Panc1 (cell line): ENCODE measurements at regions not wholly inside any gene's neighbourhood (a gene's known extent, or its start where the extent isn't known, plus 50 kb on each side); places are given as distances from the start of the nearest gene placed in this dataset.

Experiments
- ATAC-seq: fragments of 200-7000 bp; cut with Tn5 transposase; 2 replicates; pipeline ENCODE4 v1.9.1; 2020; ENCODE audit warnings: mild to moderate bottlenecking, moderate library complexity
- BruUV-seq: library from RNA; stranded (reverse); fragments of 400-500 nt; replicated peaks from 2 replicates; lab custom pipeline; 2021; lab: Mats Ljungman, UMichigan
- CTCF ChIA-PET: fragments of 300-600 bp; sonication (Branson Sonifier 250); formaldehyde crosslinking; loops from one replicate; lab custom pipeline; 2022; ENCODE audit warnings: antibody characterized with exemption; lab: Charles Lee
- POLR2A ChIA-PET: fragments of 300-600 bp; sonication (Branson Sonifier 250); formaldehyde crosslinking; loops from one replicate; lab custom pipeline; 2022; ENCODE audit warnings: antibody characterized with exemption; lab: Charles Lee
- DNase-seq: peaks from one replicate; pipeline ENCODE4 v3.0.0-alpha.2; 2010; ENCODE audit warnings: low read depth, low spot score
- H3K27ac ChIP-seq: 2 replicates; pipeline ENCODE4 v1.5.1; 2011; ENCODE audit warnings: mild to moderate bottlenecking, low read length, inconsistent platforms
- H3K27me3 ChIP-seq: fragments of 200-500 bp; sonication (Bioruptor generic); 2 replicates; pipeline ENCODE4 v1.6.0; 2014; ENCODE audit warnings: low read length, inconsistent platforms; ENCODE audit not compliant: control insufficient read depth, insufficient read depth
- H3K36me3 ChIP-seq: fragments of 200-500 bp; sonication (Bioruptor generic); 2 replicates; pipeline ENCODE4 v1.5.1; 2014; ENCODE audit warnings: inconsistent platforms, mild to moderate bottlenecking, low read length, moderate library complexity; ENCODE audit not compliant: control insufficient read depth, insufficient read depth
- H3K4me1 ChIP-seq: 2 replicates; pipeline ENCODE4 v1.5.1; 2011; ENCODE audit warnings: inconsistent platforms, mild to moderate bottlenecking, low read length, moderate library complexity; ENCODE audit not compliant: control insufficient read depth, insufficient read depth
- H3K4me3 ChIP-seq, 2 experiments: 2 replicates each; pipeline ENCODE4 v1.5.1; 2011 to 2012; ENCODE audit warnings: low read depth in 2 of 2, low read length in 2 of 2, mild to moderate bottlenecking in 2 of 2, inconsistent platforms in 1 of 2, moderate library complexity in 1 of 2
- H3K9me3 ChIP-seq: fragments of 200-500 bp; sonication (Bioruptor generic); 2 replicates; pipeline ENCODE4 v1.5.1; 2014; ENCODE audit warnings: low read depth, mild to moderate bottlenecking, inconsistent platforms, low read length, moderate library complexity; ENCODE audit not compliant: control insufficient read depth, insufficient read depth
- POLR2AphosphoS5 ChIP-seq: IDR thresholded peaks from 2 replicates; pipeline ENCODE4 v1.6.1; 2012; ENCODE audit warnings: mild to moderate bottlenecking, low read depth, low read length, moderate library complexity
- SIN3A ChIP-seq: IDR thresholded peaks from 2 replicates; pipeline ENCODE4 v1.6.1; 2012; ENCODE audit warnings: low read depth, mild to moderate bottlenecking, low read length, moderate library complexity, borderline replicate concordance; ENCODE audit not compliant: insufficient read depth
- TCF7L2 ChIP-seq: IDR thresholded peaks from 2 replicates; pipeline ENCODE4 v1.6.1; 2011; ENCODE audit warnings: mild to moderate bottlenecking, low read depth, low read length, inconsistent platforms
- in situ Hi-C: cut with HindIII; loops from 2 replicates; pipeline ENCODE4 v1.10.0; 2016; ENCODE audit warnings: low sequenced_read_pairs, low pct_unique_long_range_greater_than_20kb
- intact Hi-C: fragments of 100-400 bp; cut with micrococcal nuclease; formaldehyde crosslinking; loops from one replicate; pipeline ENCODE4 v1.10.0; 2022; ENCODE audit not compliant: unreplicated experiment
- TF ChIP-seq, protein P1 (sequence below): fragments of 450-650 bp; IDR thresholded peaks from 2 replicates; pipeline ENCODE4 v1.5.1; 2017; ENCODE audit warnings: mild to moderate bottlenecking
- TF ChIP-seq, protein P2 (sequence below), 2 experiments: IDR thresholded peaks; 2 replicates each; pipeline ENCODE4 v1.6.1; 2011 to 2012; ENCODE audit warnings: low read depth in 2 of 2, control low read depth in 1 of 2, low read length in 1 of 2, mild to moderate bottlenecking in 1 of 2, moderate library complexity in 1 of 2; ENCODE audit not compliant: insufficient read depth in 1 of 2

DNA sequence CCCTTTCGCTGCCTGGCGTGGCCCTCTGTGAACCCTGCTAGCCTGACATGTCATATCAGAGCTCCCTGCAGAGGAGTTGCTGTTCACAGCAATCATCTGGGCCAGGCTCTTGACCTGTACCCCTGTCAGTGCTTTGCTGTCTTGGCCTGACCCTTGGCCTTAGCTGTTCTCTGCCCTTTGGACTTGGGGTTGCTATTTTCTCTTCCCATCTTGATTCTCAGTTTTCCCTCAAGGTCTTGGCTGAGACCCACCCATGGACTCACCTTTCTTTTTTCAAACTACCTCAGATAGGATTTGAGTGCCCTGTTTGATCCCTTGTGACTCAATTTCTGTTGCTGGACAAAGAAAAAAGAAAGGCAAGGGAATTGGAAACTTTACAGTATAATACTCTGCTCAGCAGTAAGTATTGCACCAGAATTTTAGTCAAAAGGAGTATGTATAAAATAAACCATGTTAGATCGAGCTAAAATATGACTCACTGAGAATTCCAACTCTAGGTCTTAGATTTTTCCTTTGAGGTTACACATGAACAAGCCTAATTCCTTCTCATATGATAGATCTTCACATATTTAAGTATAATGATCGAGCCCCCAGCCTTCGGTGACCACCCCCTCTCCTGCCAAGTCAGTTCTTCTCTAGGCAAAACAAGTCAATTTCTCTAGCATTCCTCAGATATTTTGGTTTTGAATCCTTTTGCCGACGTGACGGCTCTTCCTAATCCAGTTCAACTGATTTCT, 110.5 kb downstream of the NGF start:
- intact Hi-C loops (no loop called here), in situ Hi-C loops (no loop called here)
- Histone ChIP-seq H3K27ac (no peak overlapping the region), H3K4me3 (no peak overlapping the region), H3K9me3 (no peaks in the 10 kb centered on the region), H3K4me1 (no peaks in the 10 kb centered on the region), H3K27me3 (no peaks in the 10 kb centered on the region), H3K36me3 (no peaks in the 10 kb centered on the region)
- CTCF ChIA-PET: no interaction called here
- ATAC-seq (no peak), DNase-seq (no peak)
- BruUV-seq: no TSS peak
- POLR2A ChIA-PET: no interaction called here
- no peak for TF ChIP-seq SIN3A
- TF ChIP-seq, protein P1, sequence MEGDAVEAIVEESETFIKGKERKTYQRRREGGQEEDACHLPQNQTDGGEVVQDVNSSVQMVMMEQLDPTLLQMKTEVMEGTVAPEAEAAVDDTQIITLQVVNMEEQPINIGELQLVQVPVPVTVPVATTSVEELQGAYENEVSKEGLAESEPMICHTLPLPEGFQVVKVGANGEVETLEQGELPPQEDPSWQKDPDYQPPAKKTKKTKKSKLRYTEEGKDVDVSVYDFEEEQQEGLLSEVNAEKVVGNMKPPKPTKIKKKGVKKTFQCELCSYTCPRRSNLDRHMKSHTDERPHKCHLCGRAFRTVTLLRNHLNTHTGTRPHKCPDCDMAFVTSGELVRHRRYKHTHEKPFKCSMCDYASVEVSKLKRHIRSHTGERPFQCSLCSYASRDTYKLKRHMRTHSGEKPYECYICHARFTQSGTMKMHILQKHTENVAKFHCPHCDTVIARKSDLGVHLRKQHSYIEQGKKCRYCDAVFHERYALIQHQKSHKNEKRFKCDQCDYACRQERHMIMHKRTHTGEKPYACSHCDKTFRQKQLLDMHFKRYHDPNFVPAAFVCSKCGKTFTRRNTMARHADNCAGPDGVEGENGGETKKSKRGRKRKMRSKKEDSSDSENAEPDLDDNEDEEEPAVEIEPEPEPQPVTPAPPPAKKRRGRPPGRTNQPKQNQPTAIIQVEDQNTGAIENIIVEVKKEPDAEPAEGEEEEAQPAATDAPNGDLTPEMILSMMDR: no peak
- TF ChIP-seq POLR2AphosphoS5: no peak
- TF ChIP-seq, protein P2, sequence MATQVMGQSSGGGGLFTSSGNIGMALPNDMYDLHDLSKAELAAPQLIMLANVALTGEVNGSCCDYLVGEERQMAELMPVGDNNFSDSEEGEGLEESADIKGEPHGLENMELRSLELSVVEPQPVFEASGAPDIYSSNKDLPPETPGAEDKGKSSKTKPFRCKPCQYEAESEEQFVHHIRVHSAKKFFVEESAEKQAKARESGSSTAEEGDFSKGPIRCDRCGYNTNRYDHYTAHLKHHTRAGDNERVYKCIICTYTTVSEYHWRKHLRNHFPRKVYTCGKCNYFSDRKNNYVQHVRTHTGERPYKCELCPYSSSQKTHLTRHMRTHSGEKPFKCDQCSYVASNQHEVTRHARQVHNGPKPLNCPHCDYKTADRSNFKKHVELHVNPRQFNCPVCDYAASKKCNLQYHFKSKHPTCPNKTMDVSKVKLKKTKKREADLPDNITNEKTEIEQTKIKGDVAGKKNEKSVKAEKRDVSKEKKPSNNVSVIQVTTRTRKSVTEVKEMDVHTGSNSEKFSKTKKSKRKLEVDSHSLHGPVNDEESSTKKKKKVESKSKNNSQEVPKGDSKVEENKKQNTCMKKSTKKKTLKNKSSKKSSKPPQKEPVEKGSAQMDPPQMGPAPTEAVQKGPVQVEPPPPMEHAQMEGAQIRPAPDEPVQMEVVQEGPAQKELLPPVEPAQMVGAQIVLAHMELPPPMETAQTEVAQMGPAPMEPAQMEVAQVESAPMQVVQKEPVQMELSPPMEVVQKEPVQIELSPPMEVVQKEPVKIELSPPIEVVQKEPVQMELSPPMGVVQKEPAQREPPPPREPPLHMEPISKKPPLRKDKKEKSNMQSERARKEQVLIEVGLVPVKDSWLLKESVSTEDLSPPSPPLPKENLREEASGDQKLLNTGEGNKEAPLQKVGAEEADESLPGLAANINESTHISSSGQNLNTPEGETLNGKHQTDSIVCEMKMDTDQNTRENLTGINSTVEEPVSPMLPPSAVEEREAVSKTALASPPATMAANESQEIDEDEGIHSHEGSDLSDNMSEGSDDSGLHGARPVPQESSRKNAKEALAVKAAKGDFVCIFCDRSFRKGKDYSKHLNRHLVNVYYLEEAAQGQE (IDR thresholded peaks at IDR 0.05; ENCODE audit: insufficient read depth in 1 of 2, low read depth in 2 of 2, low read length in 1 of 2): no peak
- TF ChIP-seq TCF7L2: no peak

DNA sequence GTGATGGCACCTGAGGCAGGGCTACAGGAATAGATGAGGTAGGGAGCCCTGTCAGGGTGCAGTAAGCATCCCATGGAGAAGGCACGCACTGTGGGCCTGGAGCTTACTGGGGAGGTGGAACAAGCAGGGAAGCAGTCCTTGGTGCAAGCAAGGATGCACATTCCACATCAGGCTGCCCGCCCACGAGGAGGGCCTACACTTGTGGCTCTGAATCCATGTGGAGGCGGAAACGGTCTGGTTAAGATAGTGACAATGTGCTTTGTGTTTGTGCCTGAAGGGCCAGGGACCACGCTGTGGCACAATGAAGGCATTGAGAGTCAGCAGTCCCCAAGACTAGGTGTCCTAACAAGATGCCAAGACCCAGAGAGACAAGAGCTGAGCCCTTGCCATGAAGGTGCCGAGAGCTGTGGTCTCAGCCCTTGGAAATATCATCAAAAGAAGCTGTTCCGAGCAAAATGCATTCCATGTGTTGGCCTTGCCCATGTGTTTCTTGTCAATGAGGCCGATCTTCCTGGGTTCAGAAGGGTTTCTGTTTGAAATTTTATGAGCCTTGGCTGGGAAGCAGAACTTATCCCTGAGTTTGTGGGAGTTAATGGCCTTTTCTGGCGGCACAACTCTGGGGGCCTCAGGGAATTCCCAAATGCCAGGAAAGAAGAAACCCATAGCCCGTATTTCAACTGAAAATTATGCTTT, 111.9 kb downstream of the NGF start:
- CTCF ChIA-PET: no interaction called here
- Histone ChIP-seq H3K27ac (no peak overlapping the region), H3K4me1 (no peaks in the 10 kb centered on the region), H3K27me3 (no peaks in the 10 kb centered on the region), H3K36me3 (no peaks in the 10 kb centered on the region), H3K9me3 (no peaks in the 10 kb centered on the region), H3K4me3 (no peak overlapping the region)
- TF ChIP-seq TCF7L2: no peak
- TF ChIP-seq POLR2AphosphoS5: no peak
- TF ChIP-seq, protein P2 (IDR thresholded peaks at IDR 0.05; ENCODE audit: insufficient read depth in 1 of 2, low read depth in 2 of 2, low read length in 1 of 2): no peak
- TF ChIP-seq SIN3A: no peak
- TF ChIP-seq, protein P1: no peak
- POLR2A ChIA-PET: no interaction called here
- no TSS peak for BruUV-seq
- DNase-seq (no peak), ATAC-seq (no peak)
- intact Hi-C loops (no loop called here), in situ Hi-C loops (no loop called here)
